ENCODE measurements at regions not wholly inside any gene's neighbourhood (a gene's known extent, or its start where the extent isn't known, plus 50 kb on each side); places are given as distances from the start of the nearest gene placed in this dataset.

DNA sequence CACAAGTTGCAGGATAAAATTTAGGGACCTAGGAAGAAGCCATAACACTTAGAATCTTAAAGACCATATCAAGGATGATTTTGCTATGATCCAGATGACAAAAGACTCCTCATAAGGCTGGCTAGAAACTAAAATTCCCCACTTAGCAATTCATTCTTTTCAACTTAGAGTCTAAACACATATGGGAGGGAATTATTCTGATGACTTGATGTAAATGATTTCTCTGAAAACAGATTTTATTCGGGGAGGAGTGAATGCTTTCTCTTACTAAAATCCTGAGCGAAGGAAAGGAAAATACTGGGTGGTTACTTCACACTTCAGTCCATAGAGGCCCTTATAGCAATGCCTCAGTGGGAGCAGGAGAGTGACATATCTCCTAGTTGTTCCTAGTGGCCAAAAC, 138.7 kb upstream of the SORCS1 start:
- H3K9me3 ChIP-seq = no peaks in the 10 kb centered on the region
- TF ChIP-seq, protein P1, sequence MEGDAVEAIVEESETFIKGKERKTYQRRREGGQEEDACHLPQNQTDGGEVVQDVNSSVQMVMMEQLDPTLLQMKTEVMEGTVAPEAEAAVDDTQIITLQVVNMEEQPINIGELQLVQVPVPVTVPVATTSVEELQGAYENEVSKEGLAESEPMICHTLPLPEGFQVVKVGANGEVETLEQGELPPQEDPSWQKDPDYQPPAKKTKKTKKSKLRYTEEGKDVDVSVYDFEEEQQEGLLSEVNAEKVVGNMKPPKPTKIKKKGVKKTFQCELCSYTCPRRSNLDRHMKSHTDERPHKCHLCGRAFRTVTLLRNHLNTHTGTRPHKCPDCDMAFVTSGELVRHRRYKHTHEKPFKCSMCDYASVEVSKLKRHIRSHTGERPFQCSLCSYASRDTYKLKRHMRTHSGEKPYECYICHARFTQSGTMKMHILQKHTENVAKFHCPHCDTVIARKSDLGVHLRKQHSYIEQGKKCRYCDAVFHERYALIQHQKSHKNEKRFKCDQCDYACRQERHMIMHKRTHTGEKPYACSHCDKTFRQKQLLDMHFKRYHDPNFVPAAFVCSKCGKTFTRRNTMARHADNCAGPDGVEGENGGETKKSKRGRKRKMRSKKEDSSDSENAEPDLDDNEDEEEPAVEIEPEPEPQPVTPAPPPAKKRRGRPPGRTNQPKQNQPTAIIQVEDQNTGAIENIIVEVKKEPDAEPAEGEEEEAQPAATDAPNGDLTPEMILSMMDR (IDR thresholded peaks at IDR 0.05) = no peak
- no peaks in the 10 kb centered on the region for H3K4me1 ChIP-seq
- no peaks in the 10 kb centered on the region for H3K36me3 ChIP-seq
- no peak overlapping the region for H3K4me3 ChIP-seq
- intact Hi-C loops (cut with DNase I; ENCODE audit: low total_unique reads) = no loop called here
- DNase-seq = no peak
- no peak overlapping the region for H3K27ac ChIP-seq
- no peaks in the 10 kb centered on the region for H3K27me3 ChIP-seq

DNA sequence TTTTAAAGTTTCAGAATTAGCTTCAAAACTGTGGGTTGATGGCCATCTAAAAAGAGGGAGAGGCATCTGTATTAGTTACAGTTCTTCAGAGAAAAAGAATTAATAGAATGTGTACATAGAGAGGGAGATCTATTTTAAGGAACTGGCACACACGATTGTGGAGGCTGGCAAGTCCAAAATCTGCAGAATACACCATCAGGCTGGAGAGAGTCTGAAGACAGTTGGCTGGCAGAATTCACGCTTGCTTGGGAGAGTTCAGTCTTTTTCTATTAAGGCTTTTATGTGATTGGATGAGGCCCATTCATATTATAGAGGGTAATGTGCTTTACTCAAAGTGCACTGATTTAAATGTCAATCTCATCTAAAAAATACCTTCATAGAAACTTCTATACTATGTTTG, 135.1 kb upstream of the SORCS1 start:
- H3K36me3 ChIP-seq = no peaks in the 10 kb centered on the region
- no peak overlapping the region for H3K27ac ChIP-seq
- no peaks in the 10 kb centered on the region for H3K27me3 ChIP-seq
- H3K9me3 ChIP-seq = no peaks in the 10 kb centered on the region
- no peak overlapping the region for H3K4me3 ChIP-seq
- TF ChIP-seq, protein P1 (IDR thresholded peaks at IDR 0.05) = no peak
- DNase-seq = no peak
- intact Hi-C loops (cut with DNase I; ENCODE audit: low total_unique reads) = no loop called here
- no peaks in the 10 kb centered on the region for H3K4me1 ChIP-seq

DNA sequence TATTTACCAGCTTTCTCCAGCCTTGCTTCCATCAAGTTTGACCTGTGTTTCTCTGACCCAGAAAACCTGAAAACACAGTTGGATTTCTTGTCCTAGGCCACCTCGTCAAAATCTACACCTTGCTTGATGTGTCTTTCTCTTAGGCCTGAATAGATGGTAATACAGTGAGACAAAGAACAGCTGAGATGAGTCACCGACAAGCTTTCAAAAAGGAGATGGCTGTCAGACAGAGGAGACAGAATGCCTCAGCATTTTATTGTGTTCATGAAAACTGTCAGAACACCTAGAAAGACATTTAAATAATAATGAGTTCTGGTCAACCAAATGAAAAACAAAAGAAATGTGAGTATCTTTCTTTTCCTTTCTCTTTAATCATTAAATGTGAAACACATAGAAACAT, 119.7 kb upstream of the SORCS1 start:
- Histone ChIP-seq H3K9me3 (no peaks in the 10 kb centered on the region), H3K4me1 (no peaks in the 10 kb centered on the region), H3K27me3 (no peaks in the 10 kb centered on the region), H3K36me3 (no peaks in the 10 kb centered on the region), H3K4me3 (no peak overlapping the region), H3K27ac (no peak overlapping the region)
- TF ChIP-seq, protein P1 (IDR thresholded peaks at IDR 0.05) = no peak
- intact Hi-C loops (cut with DNase I; ENCODE audit: low total_unique reads) = no loop called here
- DNase-seq = no peak

DNA sequence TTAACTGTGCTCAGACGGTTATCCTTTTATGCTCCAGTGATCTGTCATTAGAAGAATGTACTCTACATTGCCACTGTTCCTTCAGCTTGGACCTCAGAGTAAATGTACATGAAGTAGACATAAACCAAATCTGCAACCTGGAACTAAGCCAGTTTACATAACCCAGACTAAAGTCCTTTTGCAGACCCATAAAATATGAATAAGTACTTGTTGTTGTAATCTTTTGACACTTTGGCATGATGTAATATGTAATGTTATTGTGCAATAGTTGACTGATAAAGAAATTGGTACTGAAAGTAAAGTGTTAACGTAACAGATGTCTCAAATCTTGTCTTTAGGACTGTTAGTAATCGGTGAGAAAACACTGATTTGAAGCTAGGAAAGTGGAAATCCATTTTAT, 115.8 kb upstream of the SORCS1 start:
- Histone ChIP-seq H3K27ac (no peak overlapping the region), H3K36me3 (no peaks in the 10 kb centered on the region), H3K9me3 (no peaks in the 10 kb centered on the region), H3K27me3 (no peaks in the 10 kb centered on the region), H3K4me1 (no peaks in the 10 kb centered on the region), H3K4me3 (no peak overlapping the region)
- no peak for DNase-seq
- intact Hi-C loops (cut with DNase I; ENCODE audit: low total_unique reads) = no loop called here
- TF ChIP-seq, protein P1 (IDR thresholded peaks at IDR 0.05) = no peak

DNA sequence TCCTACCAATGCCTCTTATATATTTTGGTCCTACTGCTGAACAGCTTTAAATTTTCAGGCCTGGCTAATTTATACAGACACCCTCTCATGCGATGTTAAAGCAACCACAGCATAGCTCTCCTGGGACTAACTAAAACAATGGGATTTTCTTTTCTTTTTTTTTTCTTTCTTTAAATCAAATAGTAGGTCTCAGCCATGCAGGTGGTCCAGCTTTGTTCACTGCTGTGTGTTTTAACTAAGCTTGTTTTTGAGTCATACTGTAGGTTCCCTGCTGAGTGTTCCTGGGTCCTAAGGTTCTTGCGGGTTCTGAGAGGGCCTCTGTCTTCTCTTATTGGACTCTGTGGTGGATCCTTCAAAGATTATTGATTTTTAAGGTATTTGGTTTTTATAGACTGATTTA, 113.1 kb upstream of the SORCS1 start:
- no peak for DNase-seq
- intact Hi-C loops (cut with DNase I; ENCODE audit: low total_unique reads) = no loop called here

DNA sequence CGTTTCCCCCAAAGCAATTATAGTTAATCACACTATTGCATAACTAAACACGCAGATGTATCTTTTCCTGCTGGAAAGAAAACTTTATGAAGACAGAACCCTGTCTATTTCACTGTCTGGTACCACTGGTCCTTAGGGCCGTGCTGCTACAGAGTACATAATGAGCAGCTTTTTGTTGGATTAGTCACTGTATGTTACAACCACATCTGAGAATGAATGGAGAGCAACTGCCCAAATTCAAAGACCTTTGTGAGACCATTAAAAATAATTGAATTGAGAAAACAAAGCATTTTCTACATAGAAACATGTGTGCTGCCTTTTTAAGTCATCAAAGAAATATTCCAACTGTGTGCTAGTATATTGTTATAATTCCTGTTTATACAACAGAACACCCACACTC, 111.3 kb upstream of the SORCS1 start:
- intact Hi-C loops (cut with DNase I; ENCODE audit: low total_unique reads) = no loop called here
- Histone ChIP-seq H3K27me3 (no peaks in the 10 kb centered on the region), H3K9me3 (no peaks in the 10 kb centered on the region), H3K4me3 (no peak overlapping the region), H3K27ac (no peak overlapping the region), H3K36me3 (no peaks in the 10 kb centered on the region), H3K4me1 (no peaks in the 10 kb centered on the region)
- TF ChIP-seq, protein P1 (IDR thresholded peaks at IDR 0.05) = no peak
- DNase-seq = no peak

More for the DNA sequence above, 113.1 kb upstream of the SORCS1 start:
- H3K36me3 ChIP-seq = no peaks in the 10 kb centered on the region
- no peaks in the 10 kb centered on the region for H3K27me3 ChIP-seq
- TF ChIP-seq, protein P1 (IDR thresholded peaks at IDR 0.05) = no peak
- H3K9me3 ChIP-seq = no peaks in the 10 kb centered on the region
- H3K4me1 ChIP-seq = no peaks in the 10 kb centered on the region
- H3K4me3 ChIP-seq = no peak overlapping the region
- no peak overlapping the region for H3K27ac ChIP-seq
